HG03460 (cell line): ENCODE measurements at regions not wholly inside any gene's neighbourhood (a gene's known extent, or its start where the extent isn't known, plus 50 kb on each side); places are given as distances from the start of the nearest gene placed in this dataset.
"Not testable (repeated sequence)": the region's sequence is repeated elsewhere in the genome, so short reads cannot be mapped to it uniquely, and the experiment has no call there.

ENCODE experiments used
- ATAC-seq: cut with Tn5 transposase; IDR thresholded peaks from one replicate; pipeline ENCODE4 v1.9.1; 2021; ENCODE audit not compliant: unreplicated experiment

DNA sequence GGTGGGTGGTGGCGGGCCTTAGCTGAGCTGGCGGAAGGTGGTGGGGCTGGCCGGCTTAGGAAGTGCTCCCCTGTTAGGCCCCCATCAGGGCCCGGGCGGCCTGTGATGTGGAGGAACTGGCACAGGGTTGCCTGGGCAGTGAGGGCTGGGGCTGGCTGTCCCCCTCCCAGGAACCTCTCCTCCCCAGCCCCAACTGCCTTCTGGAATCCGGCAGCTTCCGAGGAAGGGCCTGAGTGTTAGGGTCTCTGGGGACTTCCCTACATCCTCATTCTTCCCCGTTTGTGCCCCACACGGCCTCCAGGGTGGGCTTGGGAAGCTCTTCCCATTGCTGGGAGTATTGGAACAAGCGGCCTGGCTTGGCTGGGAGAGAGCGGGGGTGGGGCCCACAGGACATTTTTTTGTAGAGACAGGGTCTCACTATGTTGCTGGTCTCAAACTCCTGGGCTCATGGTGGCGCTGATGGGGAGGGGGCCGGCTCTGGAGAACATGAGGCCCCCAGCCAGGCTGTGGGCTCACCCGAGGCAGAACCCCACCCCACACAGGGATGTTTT lies 89.9 kb upstream of the CIBAR2 start:
- ATAC-seq, result no peak

DNA sequence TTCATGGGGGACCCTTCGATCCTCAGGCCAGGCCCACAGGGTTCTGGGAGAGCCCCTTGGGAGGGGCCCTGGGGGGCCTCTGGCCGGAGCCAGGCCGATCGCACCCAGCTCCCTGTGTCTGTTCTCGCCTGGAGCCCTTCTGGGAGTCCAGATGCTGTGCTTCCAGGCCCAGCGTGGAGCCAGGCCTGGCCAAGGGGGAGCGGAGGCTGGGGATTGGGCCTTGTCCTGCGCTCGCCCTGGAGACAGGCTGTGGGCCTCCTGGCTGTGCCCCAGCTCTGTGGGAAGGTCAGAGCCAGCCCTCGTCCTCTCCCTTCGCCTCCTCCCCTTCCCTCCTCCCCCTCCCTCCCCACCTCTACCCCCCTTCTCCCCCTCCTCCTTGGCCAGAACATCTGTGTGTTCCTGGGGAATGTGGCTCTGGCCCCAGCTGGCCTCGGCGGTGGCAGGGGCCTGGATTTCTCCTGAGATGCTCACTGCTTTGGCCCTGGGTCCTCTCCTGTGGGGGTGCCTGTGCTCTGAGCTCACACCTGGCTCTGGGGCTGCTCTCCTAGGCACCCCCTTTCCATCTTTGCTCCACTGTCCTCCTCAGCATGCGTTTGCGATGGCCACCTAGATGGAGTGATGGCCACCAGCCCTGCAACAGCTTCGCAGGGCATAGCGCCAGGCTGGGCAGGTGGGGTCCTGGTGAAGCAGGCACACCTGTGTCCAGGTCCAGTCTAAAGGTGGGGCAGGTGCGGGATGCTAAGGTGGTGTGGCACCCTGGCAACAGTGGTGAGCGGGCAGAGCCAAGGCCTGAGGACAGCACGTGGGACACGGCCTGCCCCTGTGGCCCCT lies 90.6 kb upstream of the CIBAR2 start:
- no peak for ATAC-seq

DNA sequence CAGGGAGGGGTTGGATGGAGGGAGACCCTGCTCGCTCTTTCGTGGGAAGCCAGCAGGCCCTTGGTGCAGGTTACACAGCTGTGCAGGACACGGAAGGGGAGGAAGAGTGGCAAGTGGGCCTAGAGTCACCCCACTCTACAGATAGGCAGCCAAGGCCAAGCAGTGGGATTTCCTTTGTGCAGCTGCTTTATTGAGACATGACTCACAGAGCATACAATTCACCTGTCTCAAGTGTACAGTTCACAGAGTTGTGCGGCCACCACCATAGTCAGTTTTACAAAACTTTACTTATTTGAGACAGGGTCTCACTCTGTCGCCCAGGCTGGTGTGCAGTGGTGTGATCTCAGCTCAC lies 91.2 kb upstream of the CIBAR2 start:
- ATAC-seq, result no peak

DNA sequence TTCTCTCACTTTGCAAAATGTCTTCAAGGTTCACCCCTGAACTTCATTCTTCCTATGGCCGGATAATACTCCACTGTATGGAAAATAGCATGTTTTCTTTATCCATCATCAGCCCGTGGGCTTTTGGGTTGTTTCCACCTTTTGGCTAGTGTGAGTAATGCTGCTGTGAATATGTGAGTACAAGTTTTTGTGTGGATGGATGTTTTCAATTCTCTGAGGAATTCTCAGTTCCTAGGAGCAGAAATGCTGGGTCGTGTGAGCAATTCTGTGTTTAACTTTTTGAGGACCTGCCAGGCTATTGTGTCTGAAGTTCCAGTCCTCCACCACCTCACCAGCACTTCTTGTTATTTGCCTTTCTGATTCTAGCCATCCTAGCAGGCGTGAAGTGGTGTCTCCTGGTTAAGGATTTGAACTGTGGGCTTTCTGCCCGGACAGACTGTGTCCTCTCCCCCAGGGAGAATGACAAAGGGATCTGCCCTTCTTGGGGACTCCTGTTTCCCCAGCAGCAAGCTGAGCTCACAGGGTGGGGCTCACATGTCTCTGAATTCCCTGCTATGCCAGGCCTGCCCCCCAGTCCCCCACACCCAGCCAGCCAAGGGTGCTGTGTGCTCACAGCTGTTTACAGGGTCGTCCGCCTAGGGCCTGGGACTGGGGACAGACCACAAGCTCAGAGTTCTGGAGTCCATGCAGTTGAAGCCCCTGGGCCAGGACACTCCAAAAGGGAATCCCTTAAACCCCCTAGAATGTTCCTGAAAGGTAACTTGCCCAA lies 92.2 kb upstream of the CIBAR2 start:
- no peak for ATAC-seq

DNA sequence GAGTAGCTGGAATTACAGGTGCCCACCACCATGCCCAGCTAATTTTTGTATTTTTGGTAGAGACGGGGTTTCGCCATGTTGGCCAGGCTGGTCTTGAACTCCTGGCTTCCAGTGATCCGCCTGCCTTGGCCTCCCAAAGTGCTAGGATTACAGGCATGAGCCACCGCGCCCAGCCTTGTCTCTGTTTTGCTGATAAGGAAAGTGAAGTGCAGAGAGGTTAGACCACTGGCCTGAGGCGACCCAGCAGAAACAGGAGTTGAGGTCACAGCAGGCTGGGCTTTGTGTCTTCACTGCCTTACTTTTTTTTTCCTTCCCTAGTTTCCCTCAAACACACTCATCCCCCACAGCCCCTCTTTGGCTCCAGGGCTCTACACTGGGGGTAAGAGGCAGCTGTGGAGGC lies 93.0 kb upstream of the CIBAR2 start:
- ATAC-seq, result not testable (repeated sequence)

DNA sequence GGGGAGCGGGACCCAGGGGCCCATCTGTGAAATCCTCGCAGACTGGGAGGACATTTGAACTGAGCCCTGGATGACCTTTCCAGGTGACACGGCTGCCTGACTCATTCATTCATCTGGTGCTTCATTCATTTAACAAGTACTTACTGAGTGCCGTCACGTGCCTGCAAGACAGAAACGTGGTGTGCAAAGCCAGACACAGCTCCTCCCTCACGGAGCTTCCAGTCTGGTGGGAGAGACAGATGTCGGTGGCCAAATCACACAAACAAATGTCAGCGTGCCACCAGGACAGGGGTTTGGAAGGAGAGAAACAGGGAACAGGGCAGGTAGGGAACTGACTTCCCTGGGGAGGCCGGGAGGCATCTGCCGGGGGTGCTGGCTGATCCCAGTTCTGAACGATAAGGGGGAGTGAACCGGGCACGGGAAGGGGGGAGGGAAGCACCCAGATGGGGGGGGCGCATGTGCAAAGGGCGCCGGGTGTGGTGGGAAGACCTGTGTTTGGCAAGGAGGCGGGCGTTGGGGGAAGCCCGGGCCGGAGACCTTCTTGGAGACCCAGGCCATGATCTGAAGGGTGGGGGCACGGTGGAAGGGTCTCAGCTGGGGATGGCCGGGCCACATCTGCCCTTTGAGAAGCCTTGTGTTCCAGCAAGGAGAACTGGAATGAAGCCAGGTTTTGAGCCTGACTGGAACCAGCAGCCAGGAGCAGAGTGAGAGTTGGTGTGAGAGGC lies 93.6 kb upstream of the CIBAR2 start:
- ATAC-seq, result no peak

DNA sequence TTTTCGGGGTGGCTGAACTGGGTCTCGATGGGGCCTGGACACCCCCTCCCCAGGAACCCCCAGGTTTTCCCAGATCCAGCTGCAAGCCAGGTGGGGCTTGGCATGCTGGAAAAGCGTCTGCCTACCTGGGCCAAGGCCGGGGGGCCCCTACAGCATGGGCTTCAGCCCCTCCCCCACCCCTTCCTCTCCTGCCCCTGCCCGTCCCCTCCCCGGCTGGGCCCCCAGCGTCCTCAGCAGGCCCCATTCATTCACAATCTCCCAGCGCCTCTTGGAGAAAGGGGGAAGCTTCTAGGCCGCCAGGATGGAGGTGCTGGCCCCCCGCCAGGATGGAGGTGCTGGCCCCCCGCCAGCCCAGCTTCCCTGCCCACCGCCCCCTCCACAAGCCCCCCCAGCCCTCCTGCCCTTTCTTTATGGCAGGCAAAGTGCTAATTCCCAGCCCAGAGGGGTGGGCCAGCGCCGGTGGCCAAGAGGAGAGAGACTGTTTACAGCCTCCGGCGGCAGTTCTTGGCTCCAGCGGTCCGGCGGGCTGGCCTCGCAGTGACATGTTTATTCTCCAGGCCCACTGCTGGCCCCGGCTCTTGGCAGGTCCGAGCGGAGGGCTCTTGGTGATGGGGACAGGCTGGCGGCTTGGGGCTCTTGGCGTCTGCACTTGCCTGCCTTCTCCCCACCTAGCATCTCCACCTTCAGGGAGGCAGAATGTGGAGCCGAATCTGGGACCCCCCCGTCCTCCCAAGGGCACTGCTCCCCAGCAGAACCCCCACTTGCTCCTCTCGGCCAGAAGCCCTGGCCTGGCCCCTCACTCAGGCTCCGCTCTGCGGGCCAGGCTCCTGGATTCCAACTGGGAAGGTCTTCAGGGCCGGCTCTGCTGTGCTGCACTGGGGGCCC lies 94.4 kb upstream of the CIBAR2 start:
- ATAC-seq, result no peak

DNA sequence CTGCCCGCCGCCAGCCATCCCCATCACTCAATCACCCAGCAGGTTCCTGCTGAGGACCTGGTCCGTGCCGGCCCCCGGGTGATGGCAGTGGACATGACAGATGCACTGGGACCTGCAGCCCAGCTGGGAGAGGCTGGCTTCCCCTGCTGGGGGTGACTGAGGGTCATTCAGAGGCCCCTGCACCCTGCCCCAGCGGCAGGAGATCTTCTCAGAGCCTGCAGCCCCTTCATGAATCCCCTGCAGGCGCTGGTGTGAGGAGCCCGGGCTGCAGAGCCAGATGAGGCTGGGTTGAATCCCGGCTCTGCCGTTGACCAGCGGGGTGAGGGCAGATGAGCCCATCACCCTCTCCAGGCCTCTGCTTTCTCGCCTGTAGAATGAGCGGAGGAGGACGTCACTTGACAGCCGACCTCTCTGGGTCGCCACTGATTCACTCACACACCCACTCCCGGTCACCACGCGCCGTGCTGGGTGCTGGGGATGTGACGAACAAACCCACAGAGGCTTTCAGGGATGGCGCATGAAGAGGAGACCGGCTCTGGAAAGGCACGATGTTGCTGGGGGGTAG lies 95.2 kb upstream of the CIBAR2 start:
- ATAC-seq, result no peak

DNA sequence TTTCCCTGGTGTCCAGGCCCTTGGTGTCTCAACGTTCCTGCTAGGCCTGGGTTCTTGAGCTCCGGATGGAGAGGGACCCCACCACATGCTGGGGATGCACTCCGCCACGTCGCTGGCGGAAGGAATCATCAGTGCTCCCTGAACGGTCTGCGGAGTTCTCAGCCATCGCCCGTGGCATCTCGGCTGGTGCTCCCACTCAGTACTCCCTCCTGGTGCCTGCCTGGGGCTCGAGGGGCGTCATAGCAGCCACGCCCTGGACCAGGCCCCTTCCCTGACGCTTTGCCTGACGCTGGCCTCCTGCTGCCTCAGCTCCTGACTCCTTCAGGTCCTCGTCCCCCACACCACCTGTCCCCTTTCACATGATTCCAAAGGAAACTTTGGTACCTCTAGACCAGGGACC lies 95.9 kb upstream of the CIBAR2 start:
- ATAC-seq, result no peak

DNA sequence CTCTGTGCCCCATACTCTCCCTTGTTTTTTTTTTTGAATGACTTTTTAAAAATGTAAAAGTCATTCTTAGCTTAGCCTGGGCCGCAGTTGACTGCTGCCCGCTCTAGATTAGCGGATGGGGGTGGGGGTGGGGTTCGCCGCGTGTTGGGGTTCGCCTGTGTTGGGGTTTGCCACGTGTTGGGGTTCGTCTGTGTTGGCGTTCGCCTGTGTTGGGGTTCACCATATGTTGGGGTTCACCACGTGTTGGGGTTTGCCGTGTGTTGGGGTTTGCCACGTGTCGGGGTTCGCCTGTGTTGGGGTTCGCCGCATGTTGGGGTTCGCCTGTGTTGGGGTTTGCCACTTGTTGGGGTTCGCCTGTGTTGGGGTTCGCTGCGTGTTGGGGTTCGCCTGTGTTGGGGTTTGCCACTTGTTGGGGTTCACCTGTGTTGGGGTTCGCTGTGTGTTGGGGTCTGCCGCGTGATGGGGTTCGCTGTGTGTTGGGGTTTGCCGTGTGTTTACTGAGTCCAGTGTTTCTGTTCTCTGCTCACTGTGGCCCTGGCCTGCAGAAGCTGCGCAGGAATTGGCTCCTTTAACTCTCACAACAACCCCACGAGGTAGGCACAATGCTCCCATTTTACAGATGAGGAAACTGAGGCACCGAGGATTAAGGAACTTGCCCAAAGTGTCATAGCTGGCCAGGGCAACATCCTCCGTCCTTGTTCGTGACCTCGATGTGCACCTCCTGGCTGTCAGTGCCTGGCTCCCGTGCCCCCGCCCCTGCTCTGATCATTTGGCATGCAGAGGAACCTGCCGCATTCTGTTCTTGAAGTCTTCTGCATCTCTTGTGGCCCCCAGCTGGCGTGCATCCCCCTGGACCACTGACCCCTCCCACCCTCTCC lies 96.6 kb upstream of the CIBAR2 start:
- no peak for ATAC-seq

DNA sequence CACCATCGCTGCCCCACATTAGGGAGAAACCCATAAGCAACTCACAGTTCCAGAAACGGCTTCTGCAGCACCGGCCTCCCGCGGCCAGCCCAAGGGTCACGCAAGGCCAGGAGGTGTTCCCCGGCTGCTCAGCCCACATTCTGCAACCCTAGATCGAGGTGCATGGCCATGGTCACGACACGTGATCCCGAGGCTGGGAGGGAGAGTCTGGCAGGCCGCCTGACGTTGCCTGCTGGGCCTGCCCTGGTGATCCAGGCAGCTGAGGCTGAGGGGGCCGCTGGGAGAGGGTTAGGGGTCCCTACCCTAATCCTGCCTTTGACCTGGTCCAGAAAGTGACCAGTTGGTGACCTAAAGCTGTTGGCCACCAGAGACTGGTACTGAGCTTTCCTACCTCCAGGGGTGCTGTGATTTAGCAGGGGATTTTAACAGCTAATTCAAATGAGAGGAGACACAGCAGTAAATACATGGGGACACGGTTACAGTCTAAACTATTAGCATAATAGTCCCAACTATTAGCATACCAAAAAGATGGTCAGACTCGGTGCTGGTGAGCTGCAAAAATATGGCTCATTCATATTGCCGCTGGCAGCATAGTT lies 97.4 kb upstream of the CIBAR2 start:
- ATAC-seq, result no peak

DNA sequence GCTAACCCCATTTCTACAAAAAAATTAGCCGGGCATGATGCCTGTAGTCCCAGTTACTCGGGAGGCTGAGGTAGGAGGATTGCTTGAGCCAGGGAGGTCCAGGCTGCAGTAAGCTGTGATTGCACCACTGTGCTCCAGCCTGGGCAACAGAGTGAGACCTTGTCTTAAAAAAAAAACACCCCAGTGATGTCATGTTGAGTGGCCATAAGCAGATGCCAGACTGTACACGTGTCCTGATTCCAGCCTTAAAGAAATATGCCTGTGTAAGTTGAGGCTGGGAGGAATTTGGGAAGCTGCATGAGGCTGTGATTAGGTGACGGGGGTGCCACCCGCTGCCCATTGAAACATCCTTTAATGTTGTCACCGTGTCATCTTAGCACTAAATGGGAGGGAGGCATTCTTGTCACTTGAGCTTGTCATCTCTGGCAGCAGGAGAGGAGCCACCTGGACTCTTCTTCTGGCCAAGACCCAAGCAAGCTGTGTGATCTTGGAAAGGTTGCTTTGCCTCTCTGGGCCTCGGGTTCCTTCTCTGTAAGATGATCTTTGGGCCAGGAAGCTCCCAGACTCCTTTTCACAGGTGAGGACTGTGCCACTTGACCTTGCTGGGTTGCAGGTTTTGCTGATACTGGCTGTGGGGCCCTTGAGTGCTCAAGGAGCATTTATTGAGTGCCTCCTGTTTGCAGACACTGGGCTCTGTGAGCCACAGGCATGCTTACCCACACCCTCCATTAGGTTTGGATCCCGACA lies 98.3 kb upstream of the CIBAR2 start:
- ATAC-seq, result no peak

DNA sequence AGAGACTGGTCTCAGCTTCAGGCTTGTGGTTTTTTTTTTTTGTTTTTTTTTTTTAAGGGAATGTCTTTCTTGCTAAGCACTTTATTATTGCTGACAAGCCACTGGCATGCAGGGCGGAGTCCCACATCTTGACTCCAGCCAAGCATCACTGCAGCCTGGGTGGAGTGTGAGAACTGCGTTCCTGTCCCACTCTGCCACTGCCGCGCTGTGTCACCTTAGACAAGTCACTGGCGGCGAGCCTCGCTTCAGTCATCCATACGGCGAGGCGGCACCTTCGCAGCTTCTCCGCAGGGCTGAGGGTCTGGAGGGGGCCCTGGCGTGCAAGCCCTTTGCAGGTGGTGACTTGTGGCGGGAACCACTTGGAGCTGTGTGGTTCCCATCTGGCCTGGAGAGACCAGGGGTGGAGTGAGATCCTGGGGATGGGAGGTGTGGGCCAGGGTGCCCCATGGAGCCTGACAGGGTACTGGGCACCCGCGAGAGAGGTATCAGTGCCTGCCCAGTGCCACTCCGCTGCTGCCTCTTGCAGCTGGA lies 99.1 kb upstream of the CIBAR2 start:
- no peak for ATAC-seq

DNA sequence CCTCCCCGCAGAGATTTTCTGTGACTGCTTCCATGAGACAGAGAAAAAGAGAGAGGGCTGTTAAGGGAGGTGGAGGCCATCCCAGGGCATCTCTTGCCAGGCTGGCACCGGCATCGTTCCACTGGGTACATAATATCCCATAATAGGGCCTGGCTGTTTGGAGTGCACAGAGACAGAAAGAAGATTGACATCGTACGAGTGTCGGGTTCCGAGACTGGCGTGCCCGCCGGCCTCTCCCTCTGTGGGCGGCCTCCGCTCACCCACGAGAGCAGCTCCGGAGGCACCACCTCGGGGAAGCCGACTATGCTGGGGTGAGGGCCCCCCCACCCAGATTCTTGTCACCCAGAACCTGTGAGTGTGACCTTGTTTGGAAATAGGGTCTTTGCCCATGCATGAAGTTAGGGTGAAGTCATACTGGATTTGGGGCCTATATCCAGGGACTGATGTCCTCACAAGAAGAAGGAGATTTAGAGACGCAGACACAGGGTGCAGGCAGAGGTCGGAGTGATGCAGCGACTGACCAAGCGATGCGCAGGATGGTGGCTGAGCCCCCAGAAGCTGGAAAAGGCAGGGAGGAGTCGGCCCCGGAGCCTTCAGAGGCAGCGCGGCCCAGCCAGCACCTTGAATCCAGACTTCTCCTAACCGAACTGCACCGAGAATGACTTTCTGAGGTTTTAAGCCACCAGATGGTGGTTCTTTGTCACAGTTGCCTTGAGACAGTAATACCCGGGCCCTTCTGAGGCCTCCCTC lies 101.8 kb upstream of the CIBAR2 start:
- no peak for ATAC-seq

DNA sequence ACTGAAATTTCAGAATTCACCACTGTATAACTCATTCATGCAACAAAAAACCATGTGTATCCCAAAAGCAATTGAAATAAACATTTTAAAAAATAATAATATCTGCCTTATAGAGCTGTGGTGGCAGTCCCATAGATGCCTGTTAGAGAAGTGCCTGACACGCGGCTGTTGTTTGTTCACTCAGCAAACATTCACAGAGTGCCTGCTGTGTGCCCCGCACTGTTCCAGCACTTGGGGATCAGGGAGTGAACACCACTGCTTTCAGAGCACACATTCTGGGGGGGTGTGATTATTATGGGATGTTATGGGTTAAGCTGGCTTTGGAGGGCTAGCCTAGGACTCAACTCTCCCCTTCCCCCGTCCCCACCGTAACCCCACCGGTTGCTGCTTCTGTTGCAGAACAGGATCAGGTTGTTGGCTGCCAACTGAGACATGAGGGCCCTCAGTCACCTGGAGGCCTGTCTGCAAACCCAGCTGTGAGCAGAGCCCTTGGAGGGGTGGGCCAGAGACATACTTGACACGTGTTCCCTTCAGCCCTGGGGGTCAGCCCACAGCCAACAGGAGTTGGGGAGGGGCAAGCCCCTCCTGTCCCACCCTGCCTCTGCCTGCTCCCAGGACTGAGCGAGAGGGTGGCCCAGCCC lies 103.3 kb upstream of the CIBAR2 start:
- ATAC-seq, result no peak

DNA sequence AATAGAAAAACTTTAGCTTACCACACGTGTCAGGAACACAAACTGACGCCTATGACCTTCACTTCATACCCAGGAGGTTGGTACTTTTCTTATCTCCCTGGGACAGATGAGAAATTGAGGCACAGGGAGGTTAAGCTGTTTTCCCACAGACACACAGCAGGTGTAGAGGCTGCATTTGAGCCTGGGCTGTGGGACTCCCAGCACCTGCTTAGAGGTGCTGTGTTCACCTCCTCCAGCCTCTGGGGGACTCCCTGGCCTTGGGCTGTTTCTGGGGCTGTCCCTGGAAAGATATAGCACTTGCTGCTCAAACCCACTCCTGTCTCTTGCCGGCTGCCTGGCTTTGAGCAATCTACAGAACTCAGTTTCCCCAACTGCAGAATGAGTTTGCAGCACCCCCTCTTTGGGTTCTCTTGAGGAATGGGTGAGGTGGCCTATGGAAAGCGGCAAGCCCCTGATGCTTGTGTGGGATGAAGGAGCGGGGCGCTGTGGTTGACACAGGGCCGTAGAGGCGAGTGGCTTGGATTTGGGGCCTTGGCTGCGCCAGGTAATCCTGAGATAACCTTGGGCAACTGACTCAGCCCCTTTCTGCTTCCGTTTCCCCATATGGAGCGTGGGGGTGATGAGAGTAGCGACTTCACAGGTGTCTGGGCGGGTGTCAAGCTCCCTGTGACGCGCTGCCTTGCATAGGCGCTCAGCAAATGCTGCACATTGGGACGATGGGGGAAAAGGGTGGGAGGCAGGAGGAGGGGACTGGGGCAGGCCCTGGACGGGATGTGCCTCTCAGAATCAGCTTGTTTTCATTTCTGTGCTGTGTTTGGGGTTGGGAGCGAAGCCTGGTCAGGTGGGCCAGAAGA lies 104.5 kb upstream of the CIBAR2 start:
- ATAC-seq, result no peak
